ENCODE measurements at regions not wholly inside any gene's neighbourhood (a gene's known extent, or its start where the extent isn't known, plus 50 kb on each side); places are given as distances from the start of the nearest gene placed in this dataset.

GRCh38 chrX:104342065-104342464, 87.3 kb upstream of the ESX1 start:
- H3K27me3 Mint-ChIP-seq (ENCODE audit: low read depth), result peaks cover 2% of the 10 kb centered on the region; the same call in 1 of the 2 replicates
- ATAC-seq (no peak), DNase-seq (ENCODE audit: low spot score) (no peak)
- H3K36me3 Mint-ChIP-seq, result no peaks in the 10 kb centered on the region
- no peak overlapping the region for H3K27ac Mint-ChIP-seq
- TF ChIP-seq HMGXB4 (CRISPR knock-in tag; IDR thresholded peaks at IDR 0.05) (no peak), ZBTB43 (CRISPR knock-in tag; IDR thresholded peaks at IDR 0.05) (no peak), ZNF671 (CRISPR knock-in tag; IDR thresholded peaks at IDR 0.05) (no peak), JUN (CRISPR knock-in tag; IDR thresholded peaks at IDR 0.05) (no peak), SP1 (CRISPR knock-in tag; conservative IDR thresholded peaks at IDR 0.05) (no peak), RELA (CRISPR knock-in tag; IDR thresholded peaks at IDR 0.05; ENCODE audit: borderline replicate concordance) (no peak), ARID4B (CRISPR knock-in tag; IDR thresholded peaks at IDR 0.05; ENCODE audit: borderline replicate concordance) (no peak), ZNF416 (CRISPR knock-in tag; IDR thresholded peaks at IDR 0.05) (no peak), FOXK1 (CRISPR knock-in tag; IDR thresholded peaks at IDR 0.05) (no peak), SMAD4 (CRISPR knock-in tag; IDR thresholded peaks at IDR 0.05) (no peak), ZMAT4 (CRISPR knock-in tag; IDR thresholded peaks at IDR 0.05) (no peak), FOXP1 (CRISPR knock-in tag; IDR thresholded peaks at IDR 0.05; ENCODE audit: borderline replicate concordance) (no peak), ZNF232 (CRISPR knock-in tag; IDR thresholded peaks at IDR 0.05) (no peak), CTCF (IDR thresholded peaks at IDR 0.05) (no peak), RORB (CRISPR knock-in tag; IDR thresholded peaks at IDR 0.05) (no peak), NR3C1 (CRISPR knock-in tag; conservative IDR thresholded peaks at IDR 0.05; ENCODE audit: low read depth) (no peak), ZNF423 (CRISPR knock-in tag; IDR thresholded peaks at IDR 0.05) (no peak)
- TF ChIP-seq, protein P1, sequence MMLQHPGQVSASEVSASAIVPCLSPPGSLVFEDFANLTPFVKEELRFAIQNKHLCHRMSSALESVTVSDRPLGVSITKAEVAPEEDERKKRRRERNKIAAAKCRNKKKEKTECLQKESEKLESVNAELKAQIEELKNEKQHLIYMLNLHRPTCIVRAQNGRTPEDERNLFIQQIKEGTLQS (CRISPR knock-in tag; conservative IDR thresholded peaks at IDR 0.05), result no peak
- TF ChIP-seq, protein P2, sequence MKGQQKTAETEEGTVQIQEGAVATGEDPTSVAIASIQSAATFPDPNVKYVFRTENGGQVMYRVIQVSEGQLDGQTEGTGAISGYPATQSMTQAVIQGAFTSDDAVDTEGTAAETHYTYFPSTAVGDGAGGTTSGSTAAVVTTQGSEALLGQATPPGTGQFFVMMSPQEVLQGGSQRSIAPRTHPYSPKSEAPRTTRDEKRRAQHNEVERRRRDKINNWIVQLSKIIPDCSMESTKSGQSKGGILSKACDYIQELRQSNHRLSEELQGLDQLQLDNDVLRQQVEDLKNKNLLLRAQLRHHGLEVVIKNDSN (CRISPR knock-in tag; IDR thresholded peaks at IDR 0.05), result no peak
- no peaks in the 10 kb centered on the region for H3K4me1 Mint-ChIP-seq
- ChIA-PET CTCF (no interaction called here), POLR2A (no interaction called here)
- H3K9me3 Mint-ChIP-seq, result no peaks in the 10 kb centered on the region
- H3K4me3 Mint-ChIP-seq, result no peak overlapping the region
